GM23338 (cell line): ENCODE measurements at regions not wholly inside any gene's neighbourhood (a gene's known extent, or its start where the extent isn't known, plus 50 kb on each side); places are given as distances from the start of the nearest gene placed in this dataset.

Experiments
- ATAC-seq: fragments of 200-7000 bp; cut with Tn5 transposase; 3 replicates; pipeline ENCODE4 v1.9.1; 2020
- DNase-seq: peaks from one replicate; pipeline ENCODE4 v3.0.0-alpha.2; 2015; ENCODE audit warnings: low spot score
- H2AFZ ChIP-seq: fragments of 200-600 bp; sonication (generic); 2 replicates; pipeline ENCODE4 v1.8.0; 2016; ENCODE audit warnings: antibody characterized with exemption, mild to moderate bottlenecking, moderate library complexity
- H3F3A ChIP-seq: fragments of 200-600 bp; sonication (generic); replicated peaks from 2 replicates; pipeline ENCODE4 v1.8.0; 2017; ENCODE audit warnings: antibody characterized with exemption, mixed run types, low read depth
- H3K27ac ChIP-seq: fragments of 200-600 bp; sonication (generic); 2 replicates; pipeline ENCODE4 v1.6.1; 2016; ENCODE audit warnings: low read depth
- H3K27me3 ChIP-seq: fragments of 200-600 bp; sonication (generic); 2 replicates; pipeline ENCODE4 v1.8.0; 2016; ENCODE audit warnings: mild to moderate bottlenecking, mixed run types, moderate library complexity; ENCODE audit not compliant: insufficient read depth
- H3K36me3 ChIP-seq: fragments of 200-600 bp; sonication (generic); 2 replicates; pipeline ENCODE4 v1.8.0; 2016; ENCODE audit warnings: mild to moderate bottlenecking; ENCODE audit not compliant: insufficient read depth
- H3K4me1 ChIP-seq: fragments of 200-600 bp; sonication (generic); 2 replicates; pipeline ENCODE4 v1.8.0; 2016; ENCODE audit warnings: mild to moderate bottlenecking, moderate library complexity; ENCODE audit not compliant: insufficient read depth
- H3K4me2 ChIP-seq: fragments of 200-600 bp; sonication (generic); 2 replicates; pipeline ENCODE4 v1.7.1; 2017; ENCODE audit warnings: mixed run types
- H3K4me3 ChIP-seq: fragments of 200-600 bp; sonication (generic); 2 replicates; pipeline ENCODE4 v1.6.1; 2016; ENCODE audit warnings: mixed run types
- H3K79me2 ChIP-seq: fragments of 200-600 bp; sonication (generic); replicated peaks from 2 replicates; pipeline ENCODE4 v1.8.0; 2017; ENCODE audit warnings: mild to moderate bottlenecking; ENCODE audit not compliant: insufficient read depth
- H3K9me2 ChIP-seq: fragments of 200-600 bp; sonication (generic); 2 replicates; pipeline ENCODE4 v1.8.0; 2017; ENCODE audit not compliant: insufficient read depth
- H4K20me1 ChIP-seq: fragments of 200-600 bp; sonication (generic); replicated peaks from 2 replicates; pipeline ENCODE4 v1.8.0; 2017; ENCODE audit warnings: mild to moderate bottlenecking; ENCODE audit not compliant: insufficient read depth
- H3K27ac Mint-ChIP-seq: 2 replicates; pipeline ENCODE4 v1.8.0; 2020; ENCODE audit warnings: inconsistent platforms, mild to moderate bottlenecking, moderate library complexity, mixed read lengths
- H3K27me3 Mint-ChIP-seq: 3 replicates; pipeline ENCODE4 v1.8.0; 2022; ENCODE audit warnings: low read depth, mild to moderate bottlenecking, moderate library complexity, mixed read lengths, inconsistent platforms; ENCODE audit not compliant: insufficient read depth, poor library complexity
- H3K36me3 Mint-ChIP-seq: 3 replicates; pipeline ENCODE4 v1.8.0; 2021; ENCODE audit warnings: low read depth, mild to moderate bottlenecking, inconsistent platforms, moderate library complexity, mixed read lengths
- H3K4me1 Mint-ChIP-seq: 3 replicates; pipeline ENCODE4 v1.8.0; 2020; ENCODE audit warnings: mild to moderate bottlenecking, inconsistent platforms, mixed read lengths
- H3K4me3 Mint-ChIP-seq: 3 replicates; pipeline ENCODE4 v1.8.0; 2021; ENCODE audit warnings: moderate library complexity, mild to moderate bottlenecking, inconsistent platforms, mixed read lengths
- H3K9me3 Mint-ChIP-seq: 3 replicates; pipeline ENCODE4 v1.8.0; 2020; ENCODE audit warnings: moderate library complexity, mild to moderate bottlenecking, inconsistent platforms, mixed read lengths
- CREB1 ChIP-seq: fragments of 250-450 bp; sonication (Bioruptor Pico); IDR thresholded peaks from 2 replicates; pipeline ENCODE4 v1.5.0; 2020; ENCODE audit warnings: low read depth, mild to moderate bottlenecking, moderate library complexity
- CTCF ChIP-seq, 2 experiments: fragments of 200-600 bp in 1 of 2; sonication (generic) in 1 of 2; conservative IDR thresholded peaks; 2 replicates each; pipeline versions ENCODE4 v1.5.1 to v1.6.1; 2016 to 2017; ENCODE audit warnings: antibody characterized with exemption in 2 of 2, low read depth in 2 of 2, mild to moderate bottlenecking in 2 of 2, moderate library complexity in 1 of 2
- EZH2 ChIP-seq: fragments of 200-600 bp; sonication (generic); IDR thresholded peaks from one replicate; pipeline ENCODE4 v1.8.0; 2017; ENCODE audit warnings: antibody characterized with exemption, mild to moderate bottlenecking, low read depth; ENCODE audit not compliant: unreplicated experiment
- EZH2phosphoT487 ChIP-seq: fragments of 200-600 bp; sonication (generic); IDR thresholded peaks from one replicate; pipeline ENCODE4 v1.8.1; 2018; ENCODE audit warnings: antibody characterized with exemption; ENCODE audit not compliant: unreplicated experiment
- NANOG ChIP-seq: IDR thresholded peaks from 2 replicates; pipeline ENCODE4 v1.6.1; 2016; ENCODE audit warnings: antibody characterized with exemption, borderline replicate concordance
- POLR2AphosphoS5 ChIP-seq: IDR thresholded peaks from 2 replicates; pipeline ENCODE4 v1.6.1; 2016; ENCODE audit warnings: antibody characterized with exemption, low read depth
- REST ChIP-seq: IDR thresholded peaks from one replicate; pipeline ENCODE4 v1.6.1; 2018; ENCODE audit warnings: antibody characterized with exemption; ENCODE audit not compliant: unreplicated experiment
- STAT1 ChIP-seq: IDR thresholded peaks from one replicate; pipeline ENCODE4 v1.6.1; 2016; ENCODE audit warnings: antibody characterized with exemption; ENCODE audit not compliant: unreplicated experiment
- ZNF114 ChIP-seq: fragments of 250-450 bp; sonication (Bioruptor Pico); IDR thresholded peaks from 2 replicates; pipeline ENCODE4 v1.5.0; 2020; ENCODE audit warnings: mild to moderate bottlenecking, moderate library complexity
- ZNF331 ChIP-seq: fragments of 250-450 bp; sonication (Bioruptor Pico); IDR thresholded peaks from 2 replicates; pipeline ENCODE4 v1.5.0; 2020; ENCODE audit warnings: low read depth, mild to moderate bottlenecking, moderate library complexity
- TF ChIP-seq, protein P1 (sequence below): fragments of 250-450 bp; sonication (Bioruptor Pico); IDR thresholded peaks from 2 replicates; pipeline ENCODE4 v1.5.0; 2020; ENCODE audit warnings: mild to moderate bottlenecking, moderate library complexity
- TF ChIP-seq, protein P2 (sequence below): IDR thresholded peaks from 2 replicates; pipeline ENCODE4 v1.6.1; 2016; ENCODE audit warnings: antibody characterized with exemption

DNA sequence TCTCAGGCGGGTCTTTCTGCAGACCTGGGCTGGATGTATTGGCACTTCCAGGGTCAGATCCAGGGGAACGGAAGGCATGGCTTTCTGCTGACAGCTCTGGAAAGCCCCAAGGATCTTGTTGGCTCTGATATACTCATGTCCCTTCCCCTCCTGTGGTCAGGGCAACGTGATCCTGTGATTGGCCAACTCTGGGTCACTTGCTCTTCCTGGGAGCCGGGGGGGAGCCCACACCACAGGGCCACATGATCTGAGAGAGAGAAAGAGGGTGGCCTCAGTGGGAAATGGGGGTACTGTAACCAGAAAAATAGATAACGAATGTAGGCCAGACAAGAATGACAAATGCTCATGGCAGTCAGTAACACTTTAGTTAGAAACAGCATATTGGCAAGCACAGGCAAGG is 223.0 kb downstream of the NFATC2 start:
- DNase-seq (no peak), ATAC-seq (no peak)
- no peak overlapping the region for H3K27ac ChIP-seq
- Mint-ChIP-seq H3K4me3 (no peak overlapping the region), H3K36me3 (no peaks in the 10 kb centered on the region; the same call in 2 of the 3 replicates), H3K27me3 (peaks cover 30% of the 10 kb centered on the region), H3K4me1 (peaks cover 28% of the 10 kb centered on the region), H3K9me3 (peaks cover 4% of the 10 kb centered on the region; the same call in 2 of the 3 replicates), H3K27ac (peak overlapping the region; percentile 23; the same call in 1 of the 2 replicates)
- no peaks in the 10 kb centered on the region for H3F3A ChIP-seq
- H3K79me2 ChIP-seq: no peaks in the 10 kb centered on the region
- no peaks in the 10 kb centered on the region for H4K20me1 ChIP-seq
- no peaks in the 10 kb centered on the region for H3K27me3 ChIP-seq
- H3K4me1 ChIP-seq: peaks cover 7% of the 10 kb centered on the region
- no peak overlapping the region for H3K4me2 ChIP-seq
- H3K36me3 ChIP-seq: no peaks in the 10 kb centered on the region
- TF ChIP-seq ZNF114 (no peak), CREB1 (CRISPR knock-in tag) (no peak), ZNF331 (CRISPR knock-in tag) (no peak), EZH2phosphoT487 (no peak), CTCF (conservative IDR thresholded peaks at IDR 0.05; ENCODE audit: low read depth in 2 of 2) (no peak), REST (no peak), POLR2AphosphoS5 (no peak), EZH2 (no peak), NANOG (no peak), STAT1 (no peak)
- TF ChIP-seq, protein P1, sequence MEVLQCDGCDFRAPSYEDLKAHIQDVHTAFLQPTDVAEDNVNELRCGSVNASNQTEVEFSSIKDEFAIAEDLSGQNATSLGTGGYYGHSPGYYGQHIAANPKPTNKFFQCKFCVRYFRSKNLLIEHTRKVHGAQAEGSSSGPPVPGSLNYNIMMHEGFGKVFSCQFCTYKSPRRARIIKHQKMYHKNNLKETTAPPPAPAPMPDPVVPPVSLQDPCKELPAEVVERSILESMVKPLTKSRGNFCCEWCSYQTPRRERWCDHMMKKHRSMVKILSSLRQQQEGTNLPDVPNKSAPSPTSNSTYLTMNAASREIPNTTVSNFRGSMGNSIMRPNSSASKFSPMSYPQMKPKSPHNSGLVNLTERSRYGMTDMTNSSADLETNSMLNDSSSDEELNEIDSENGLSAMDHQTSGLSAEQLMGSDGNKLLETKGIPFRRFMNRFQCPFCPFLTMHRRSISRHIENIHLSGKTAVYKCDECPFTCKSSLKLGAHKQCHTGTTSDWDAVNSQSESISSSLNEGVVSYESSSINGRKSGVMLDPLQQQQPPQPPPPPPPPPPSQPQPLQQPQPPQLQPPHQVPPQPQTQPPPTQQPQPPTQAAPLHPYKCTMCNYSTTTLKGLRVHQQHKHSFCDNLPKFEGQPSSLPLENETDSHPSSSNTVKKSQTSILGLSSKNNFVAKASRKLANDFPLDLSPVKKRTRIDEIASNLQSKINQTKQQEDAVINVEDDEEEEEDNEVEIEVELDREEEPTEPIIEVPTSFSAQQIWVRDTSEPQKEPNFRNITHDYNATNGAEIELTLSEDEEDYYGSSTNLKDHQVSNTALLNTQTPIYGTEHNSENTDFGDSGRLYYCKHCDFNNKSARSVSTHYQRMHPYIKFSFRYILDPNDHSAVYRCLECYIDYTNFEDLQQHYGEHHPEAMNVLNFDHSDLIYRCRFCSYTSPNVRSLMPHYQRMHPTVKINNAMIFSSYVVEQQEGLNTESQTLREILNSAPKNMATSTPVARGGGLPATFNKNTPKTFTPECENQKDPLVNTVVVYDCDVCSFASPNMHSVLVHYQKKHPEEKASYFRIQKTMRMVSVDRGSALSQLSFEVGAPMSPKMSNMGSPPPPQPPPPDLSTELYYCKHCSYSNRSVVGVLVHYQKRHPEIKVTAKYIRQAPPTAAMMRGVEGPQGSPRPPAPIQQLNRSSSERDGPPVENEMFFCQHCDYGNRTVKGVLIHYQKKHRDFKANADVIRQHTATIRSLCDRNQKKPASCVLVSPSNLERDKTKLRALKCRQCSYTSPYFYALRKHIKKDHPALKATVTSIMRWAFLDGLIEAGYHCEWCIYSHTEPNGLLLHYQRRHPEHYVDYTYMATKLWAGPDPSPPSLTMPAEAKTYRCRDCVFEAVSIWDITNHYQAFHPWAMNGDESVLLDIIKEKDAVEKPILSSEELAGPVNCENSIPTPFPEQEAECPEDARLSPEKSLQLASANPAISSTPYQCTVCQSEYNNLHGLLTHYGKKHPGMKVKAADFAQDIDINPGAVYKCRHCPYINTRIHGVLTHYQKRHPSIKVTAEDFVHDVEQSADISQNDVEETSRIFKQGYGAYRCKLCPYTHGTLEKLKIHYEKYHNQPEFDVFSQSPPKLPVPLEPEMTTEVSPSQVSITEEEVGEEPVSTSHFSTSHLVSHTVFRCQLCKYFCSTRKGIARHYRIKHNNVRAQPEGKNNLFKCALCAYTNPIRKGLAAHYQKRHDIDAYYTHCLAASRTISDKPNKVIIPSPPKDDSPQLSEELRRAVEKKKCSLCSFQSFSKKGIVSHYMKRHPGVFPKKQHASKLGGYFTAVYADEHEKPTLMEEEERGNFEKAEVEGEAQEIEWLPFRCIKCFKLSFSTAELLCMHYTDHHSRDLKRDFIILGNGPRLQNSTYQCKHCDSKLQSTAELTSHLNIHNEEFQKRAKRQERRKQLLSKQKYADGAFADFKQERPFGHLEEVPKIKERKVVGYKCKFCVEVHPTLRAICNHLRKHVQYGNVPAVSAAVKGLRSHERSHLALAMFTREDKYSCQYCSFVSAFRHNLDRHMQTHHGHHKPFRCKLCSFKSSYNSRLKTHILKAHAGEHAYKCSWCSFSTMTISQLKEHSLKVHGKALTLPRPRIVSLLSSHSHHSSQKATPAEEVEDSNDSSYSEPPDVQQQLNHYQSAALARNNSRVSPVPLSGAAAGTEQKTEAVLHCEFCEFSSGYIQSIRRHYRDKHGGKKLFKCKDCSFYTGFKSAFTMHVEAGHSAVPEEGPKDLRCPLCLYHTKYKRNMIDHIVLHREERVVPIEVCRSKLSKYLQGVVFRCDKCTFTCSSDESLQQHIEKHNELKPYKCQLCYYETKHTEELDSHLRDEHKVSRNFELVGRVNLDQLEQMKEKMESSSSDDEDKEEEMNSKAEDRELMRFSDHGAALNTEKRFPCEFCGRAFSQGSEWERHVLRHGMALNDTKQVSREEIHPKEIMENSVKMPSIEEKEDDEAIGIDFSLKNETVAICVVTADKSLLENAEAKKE (CRISPR knock-in tag): no peak
- TF ChIP-seq, protein P2, sequence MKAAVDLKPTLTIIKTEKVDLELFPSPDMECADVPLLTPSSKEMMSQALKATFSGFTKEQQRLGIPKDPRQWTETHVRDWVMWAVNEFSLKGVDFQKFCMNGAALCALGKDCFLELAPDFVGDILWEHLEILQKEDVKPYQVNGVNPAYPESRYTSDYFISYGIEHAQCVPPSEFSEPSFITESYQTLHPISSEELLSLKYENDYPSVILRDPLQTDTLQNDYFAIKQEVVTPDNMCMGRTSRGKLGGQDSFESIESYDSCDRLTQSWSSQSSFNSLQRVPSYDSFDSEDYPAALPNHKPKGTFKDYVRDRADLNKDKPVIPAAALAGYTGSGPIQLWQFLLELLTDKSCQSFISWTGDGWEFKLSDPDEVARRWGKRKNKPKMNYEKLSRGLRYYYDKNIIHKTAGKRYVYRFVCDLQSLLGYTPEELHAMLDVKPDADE: no peak
- no peak overlapping the region for H3K4me3 ChIP-seq
- no peak overlapping the region for H2AFZ ChIP-seq
- H3K9me2 ChIP-seq: 0 out of 2 replicates have a peak, but pooled peaks cover 6% of the 10 kb centered on the region
